OCI-LY1 (cell line): ENCODE measurements at regions not wholly inside any gene's neighbourhood (a gene's known extent, or its start where the extent isn't known, plus 50 kb on each side); places are given as distances from the start of the nearest gene placed in this dataset.

Source experiments
- H2AFZ ChIP-seq: fragments of 200-600 bp; sonication (generic), shearing (Covaris generic); 2 replicates; pipeline ENCODE4 v1.6.0; 2014; ENCODE audit warnings: antibody characterized with exemption, mild to moderate bottlenecking, low read length
- H3F3A ChIP-seq: fragments of 200-600 bp; sonication (generic), shearing (Covaris generic); 2 replicates; pipeline ENCODE4 v1.6.0; 2014; ENCODE audit warnings: mild to moderate bottlenecking, antibody characterized with exemption, low read length, moderate library complexity; ENCODE audit not compliant: insufficient read depth
- H3K27ac ChIP-seq: fragments of 200-600 bp; sonication (generic); 2 replicates; pipeline ENCODE4 v1.5.1; 2014; ENCODE audit warnings: low read length, mixed run types, mild to moderate bottlenecking, low read depth; ENCODE audit not compliant: poor library complexity, severe bottlenecking
- H3K27me3 ChIP-seq: fragments of 200-600 bp; sonication (generic); 2 replicates; pipeline ENCODE4 v1.6.0; 2014; ENCODE audit warnings: antibody characterized with exemption, mild to moderate bottlenecking, low read length, moderate library complexity; ENCODE audit not compliant: insufficient read depth
- H3K36me3 ChIP-seq: fragments of 200-600 bp; sonication (generic); 2 replicates; pipeline ENCODE4 v1.6.1; 2014; ENCODE audit warnings: mild to moderate bottlenecking, antibody characterized with exemption, low read length, moderate library complexity, mixed read lengths; ENCODE audit not compliant: insufficient read depth
- H3K4me1 ChIP-seq: fragments of 200-600 bp; sonication (generic); 2 replicates; pipeline ENCODE4 v1.5.1; 2014; ENCODE audit warnings: mild to moderate bottlenecking, low read length, moderate library complexity; ENCODE audit not compliant: insufficient read depth, severe bottlenecking
- H3K4me2 ChIP-seq: fragments of 200-600 bp; sonication (generic), shearing (Covaris generic); 2 replicates; pipeline ENCODE4 v1.6.1; 2014; ENCODE audit warnings: low read length
- H3K4me3 ChIP-seq: fragments of 200-600 bp; sonication (generic); 2 replicates; pipeline ENCODE4 v1.5.1; 2014; ENCODE audit warnings: low read length, low read depth, mild to moderate bottlenecking, mixed read lengths; ENCODE audit not compliant: poor library complexity, severe bottlenecking
- H3K79me2 ChIP-seq: fragments of 200-600 bp; shearing (Covaris generic); 2 replicates; pipeline ENCODE4 v1.6.1; 2016; ENCODE audit warnings: mixed run types, low read length, mixed read lengths; ENCODE audit not compliant: insufficient read depth
- H3K9ac ChIP-seq: fragments of 200-600 bp; sonication (generic), shearing (Covaris generic); 2 replicates; pipeline ENCODE4 v1.6.1; 2014; ENCODE audit warnings: mild to moderate bottlenecking, low read length, mixed read lengths
- H3K9me2 ChIP-seq: fragments of 200-600 bp; sonication (generic), shearing (Covaris generic); 2 replicates; pipeline ENCODE4 v1.6.1; 2014; ENCODE audit warnings: low read depth, mild to moderate bottlenecking, low read length, mixed read lengths
- H3K9me3 ChIP-seq: fragments of 200-600 bp; shearing (Covaris generic); 2 replicates; pipeline ENCODE4 v1.6.1; 2014; ENCODE audit warnings: low read length, mixed read lengths
- H4K20me1 ChIP-seq: fragments of 200-600 bp; sonication (generic), shearing (Covaris generic); 2 replicates; pipeline ENCODE4 v1.6.0; 2016; ENCODE audit warnings: mild to moderate bottlenecking, low read length; ENCODE audit not compliant: insufficient read depth
- EZH2 ChIP-seq: fragments of 200-600 bp; sonication (generic), shearing (Covaris generic); IDR thresholded peaks from 2 replicates; pipeline ENCODE4 v1.8.0; 2017; ENCODE audit warnings: borderline replicate concordance, mixed run types, mild to moderate bottlenecking, antibody characterized with exemption, low read length, moderate library complexity, mixed read lengths
- TF ChIP-seq, protein P1 (sequence below): fragments of 200-600 bp; sonication (generic), shearing (Covaris generic); IDR thresholded peaks from 2 replicates; pipeline ENCODE4 v1.5.1; 2017; ENCODE audit warnings: mild to moderate bottlenecking, antibody characterized with exemption, low read length, moderate library complexity, mixed read lengths

DNA sequence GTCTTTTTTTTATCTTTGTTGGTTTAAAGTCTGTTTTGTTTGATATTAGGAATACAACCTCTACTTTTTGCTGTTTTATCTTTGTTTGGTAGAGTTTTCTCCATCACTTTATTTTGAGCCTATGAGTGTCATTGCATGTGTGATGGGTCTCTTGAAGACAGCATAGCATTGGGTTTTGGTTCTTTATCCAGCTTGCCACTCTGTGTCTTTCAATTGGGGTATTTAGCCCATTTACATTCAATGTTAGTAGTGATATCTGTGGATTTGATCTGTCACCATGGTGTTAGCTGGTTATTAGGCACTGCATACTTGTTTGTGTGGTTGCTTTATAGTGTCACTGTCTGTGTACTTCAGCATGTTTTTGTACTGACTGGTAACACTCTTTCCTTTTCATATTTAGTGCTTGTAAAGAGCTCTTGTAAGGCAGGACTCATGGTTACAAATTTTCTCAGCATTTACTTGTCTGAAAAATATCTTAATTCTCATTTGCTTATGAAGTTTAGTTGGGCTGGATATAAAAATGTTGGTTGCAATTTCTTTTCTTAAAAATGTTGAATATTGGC lies 845.5 kb downstream of the TLE4 start:
- no peaks in the 10 kb centered on the region for H3F3A ChIP-seq
- H3K4me3 ChIP-seq, result no peak overlapping the region
- H3K27ac ChIP-seq, result no peak overlapping the region
- TF ChIP-seq, protein P1, sequence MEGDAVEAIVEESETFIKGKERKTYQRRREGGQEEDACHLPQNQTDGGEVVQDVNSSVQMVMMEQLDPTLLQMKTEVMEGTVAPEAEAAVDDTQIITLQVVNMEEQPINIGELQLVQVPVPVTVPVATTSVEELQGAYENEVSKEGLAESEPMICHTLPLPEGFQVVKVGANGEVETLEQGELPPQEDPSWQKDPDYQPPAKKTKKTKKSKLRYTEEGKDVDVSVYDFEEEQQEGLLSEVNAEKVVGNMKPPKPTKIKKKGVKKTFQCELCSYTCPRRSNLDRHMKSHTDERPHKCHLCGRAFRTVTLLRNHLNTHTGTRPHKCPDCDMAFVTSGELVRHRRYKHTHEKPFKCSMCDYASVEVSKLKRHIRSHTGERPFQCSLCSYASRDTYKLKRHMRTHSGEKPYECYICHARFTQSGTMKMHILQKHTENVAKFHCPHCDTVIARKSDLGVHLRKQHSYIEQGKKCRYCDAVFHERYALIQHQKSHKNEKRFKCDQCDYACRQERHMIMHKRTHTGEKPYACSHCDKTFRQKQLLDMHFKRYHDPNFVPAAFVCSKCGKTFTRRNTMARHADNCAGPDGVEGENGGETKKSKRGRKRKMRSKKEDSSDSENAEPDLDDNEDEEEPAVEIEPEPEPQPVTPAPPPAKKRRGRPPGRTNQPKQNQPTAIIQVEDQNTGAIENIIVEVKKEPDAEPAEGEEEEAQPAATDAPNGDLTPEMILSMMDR, result no peak
- TF ChIP-seq EZH2, result no peak
- no peaks in the 10 kb centered on the region for H4K20me1 ChIP-seq
- no peak overlapping the region for H2AFZ ChIP-seq
- H3K79me2 ChIP-seq, result no peaks in the 10 kb centered on the region
- H3K27me3 ChIP-seq, result no peaks in the 10 kb centered on the region
- no peaks in the 10 kb centered on the region for H3K36me3 ChIP-seq
- no peaks in the 10 kb centered on the region for H3K4me1 ChIP-seq
- H3K4me2 ChIP-seq, result no peak overlapping the region
- H3K9me3 ChIP-seq, result no peaks in the 10 kb centered on the region
- H3K9me2 ChIP-seq, result no peaks in the 10 kb centered on the region
- no peak overlapping the region for H3K9ac ChIP-seq

DNA sequence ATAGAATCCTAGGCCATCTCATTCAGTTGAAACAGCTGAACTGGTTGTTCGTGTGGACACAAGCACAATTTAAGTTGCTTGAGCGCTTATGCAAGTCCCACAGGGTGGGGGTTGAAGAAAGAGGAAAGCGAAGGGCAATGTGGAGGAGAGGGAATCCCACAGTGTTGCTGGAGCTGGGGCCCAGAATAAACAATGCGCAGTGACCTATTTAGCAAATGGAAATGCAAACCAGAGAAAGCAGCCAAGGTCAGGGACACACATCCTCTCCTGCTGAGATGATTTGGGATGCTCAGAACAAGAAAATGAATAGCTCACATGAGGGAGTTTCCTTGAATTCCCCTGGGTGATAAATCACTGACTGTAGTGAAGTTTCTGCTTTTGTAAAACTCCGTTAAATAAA lies 838.3 kb downstream of the TLE4 start:
- Histone ChIP-seq H3K36me3 (no peaks in the 10 kb centered on the region), H3F3A (no peaks in the 10 kb centered on the region), H2AFZ (no peak overlapping the region), H3K27me3 (no peaks in the 10 kb centered on the region), H3K4me3 (no peak overlapping the region), H3K9me3 (no peaks in the 10 kb centered on the region), H3K79me2 (no peaks in the 10 kb centered on the region), H3K9ac (no peak overlapping the region), H3K27ac (no peak overlapping the region), H3K4me2 (no peak overlapping the region), H4K20me1 (no peaks in the 10 kb centered on the region), H3K4me1 (no peaks in the 10 kb centered on the region), H3K9me2 (no peaks in the 10 kb centered on the region)
- no peak for TF ChIP-seq EZH2
- TF ChIP-seq, protein P1, result no peak

DNA sequence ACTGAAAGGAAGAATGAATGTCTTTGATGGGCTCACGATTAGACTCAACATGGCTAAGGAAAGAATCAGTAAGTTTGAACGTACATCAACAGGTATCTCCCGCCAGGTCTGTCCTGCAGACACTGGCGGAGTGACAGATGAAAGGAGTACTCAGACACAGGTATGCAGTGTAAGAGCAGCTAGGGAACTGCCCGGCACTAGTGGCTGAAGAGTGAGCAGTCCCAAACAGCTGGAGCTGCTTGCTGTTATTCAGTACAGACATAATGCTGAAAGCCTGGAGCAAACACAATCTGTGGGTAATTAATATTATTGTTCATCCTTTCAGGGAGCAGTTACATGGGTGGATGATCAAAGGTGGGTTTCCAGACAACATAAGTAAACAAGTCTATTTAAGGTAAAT lies 835.5 kb downstream of the TLE4 start:
- Histone ChIP-seq H3K4me2 (no peak overlapping the region), H3F3A (no peaks in the 10 kb centered on the region), H4K20me1 (no peaks in the 10 kb centered on the region), H3K4me1 (no peaks in the 10 kb centered on the region), H3K36me3 (no peaks in the 10 kb centered on the region), H3K4me3 (no peak overlapping the region), H3K27ac (no peak overlapping the region), H3K27me3 (no peaks in the 10 kb centered on the region), H3K9ac (no peak overlapping the region), H2AFZ (no peak overlapping the region), H3K9me3 (no peaks in the 10 kb centered on the region), H3K79me2 (no peaks in the 10 kb centered on the region), H3K9me2 (no peaks in the 10 kb centered on the region)
- TF ChIP-seq EZH2, result no peak
- TF ChIP-seq, protein P1, result no peak
